B cell (primary cell): ENCODE measurements at regions not wholly inside any gene's neighbourhood (a gene's known extent, or its start where the extent isn't known, plus 50 kb on each side); places are given as distances from the start of the nearest gene placed in this dataset.

Experiments used
- ATAC-seq: fragments of 200-7000 bp; cut with Tn5 transposase; one replicate; pipeline ENCODE4 v1.10.0; 2021; ENCODE audit warnings: low read depth, mild to moderate bottlenecking, moderate number of reproducible peaks, moderate library complexity
- CTCF ChIA-PET: fragments of 350-600 bp; sonication (Branson Sonifier 250); formaldehyde crosslinking; loops from one replicate; lab custom pipeline; 2021; ENCODE audit warnings: antibody characterized with exemption, inconsistent platforms; lab: Charles Lee
- POLR2A ChIA-PET: fragments of 350-600 bp; sonication (Branson Sonifier 250); formaldehyde crosslinking; loops from one replicate; lab custom pipeline; 2021; ENCODE audit warnings: antibody characterized with exemption; lab: Charles Lee
- DNase-seq: peaks from one replicate; pipeline ENCODE4 v3.0.0; 2013
- H2AFZ ChIP-seq: 2 replicates; pipeline ENCODE4 v1.6.1; 2012; ENCODE audit warnings: mild to moderate bottlenecking, low read depth, low read length; ENCODE audit not compliant: insufficient read depth, poor library complexity, severe bottlenecking
- H3K27ac ChIP-seq, 2 donors: 1 replicate in 1 of 2; 2 replicates in 1 of 2; pipeline ENCODE4 v1.5.1; 2012 to 2013; ENCODE audit warnings: low read length in 2 of 2, mild to moderate bottlenecking in 2 of 2, moderate library complexity in 1 of 2
- H3K27me3 ChIP-seq, 4 experiments: fragments of 200-600 bp in 1 of 4; sonication (generic) in 1 of 4; replicated peaks in 1 of 4; 1 replicate in 2 of 4; 2 replicates in 2 of 4; pipeline versions ENCODE4 v1.6.1 to v1.7.0; 2013 to 2016; ENCODE audit warnings: low read length in 3 of 4, mild to moderate bottlenecking in 2 of 4, mixed read lengths in 1 of 4, moderate library complexity in 1 of 4; ENCODE audit not compliant: insufficient read depth in 4 of 4, control insufficient read depth in 3 of 4; ENCODE audit errors: control extremely low read depth in 1 of 4
- H3K36me3 ChIP-seq, 2 experiments: replicated peaks in 1 of 2; 1 replicate in 1 of 2; 2 replicates in 1 of 2; pipeline versions ENCODE4 v1.6.1 to v1.7.1; 2013; ENCODE audit warnings: low read length in 1 of 2; ENCODE audit not compliant: insufficient read depth in 2 of 2, control insufficient read depth in 1 of 2; ENCODE audit errors: control extremely low read depth in 1 of 2, extremely low read depth in 1 of 2
- H3K4me1 ChIP-seq, 2 donors: fragments of 200-600 bp in 1 of 2; sonication (generic) in 1 of 2; 1 replicate in 1 of 2; 2 replicates in 1 of 2; pipeline versions ENCODE4 v1.5.1 to v1.6.1; 2013 to 2017; ENCODE audit warnings: low read length in 2 of 2; ENCODE audit not compliant: control insufficient read depth in 2 of 2, insufficient read depth in 2 of 2
- H3K4me2 ChIP-seq: replicated peaks from 2 replicates; pipeline ENCODE3; 2012; ENCODE audit warnings: mild to moderate bottlenecking, low read depth, low read length; ENCODE audit not compliant: poor library complexity, severe bottlenecking
- H3K4me3 ChIP-seq, 5 experiments: fragments of 200-600 bp in 1 of 5; sonication (generic) in 1 of 5; 1 replicate in 3 of 5; 2 replicates in 2 of 5; pipeline versions ENCODE4 v1.5.1 to v1.7.0; 2011 to 2016; ENCODE audit warnings: low read length in 4 of 5, mild to moderate bottlenecking in 4 of 5, low read depth in 2 of 5, control low read depth in 1 of 5, moderate library complexity in 1 of 5; ENCODE audit not compliant: insufficient read depth in 1 of 5; ENCODE audit errors: control extremely low read depth in 1 of 5, extremely low read depth in 1 of 5
- H3K79me2 ChIP-seq: fragments of 200-600 bp; sonication (generic); one replicate; pipeline ENCODE4 v1.6.0; 2016; ENCODE audit warnings: low read length; ENCODE audit not compliant: control insufficient read depth, insufficient read depth
- H3K9ac ChIP-seq: fragments of 200-600 bp; sonication (generic); 2 replicates; pipeline ENCODE4 v1.6.1; 2017; ENCODE audit warnings: mild to moderate bottlenecking, low read length, moderate library complexity
- H3K9me3 ChIP-seq, 3 donors: one replicate each; pipeline versions ENCODE4 v1.6.1 to v1.7.1; 2013; ENCODE audit warnings: low read length in 2 of 3; ENCODE audit not compliant: control insufficient read depth in 2 of 3, insufficient read depth in 1 of 3; ENCODE audit errors: control extremely low read depth in 1 of 3
- H4K20me1 ChIP-seq: 2 replicates; pipeline ENCODE4 v1.6.0; 2012; ENCODE audit warnings: mild to moderate bottlenecking, low read length; ENCODE audit not compliant: insufficient read depth, control insufficient read depth, poor library complexity, severe bottlenecking
- H3K27ac Mint-ChIP-seq: one replicate; pipeline ENCODE4 v1.8.0; 2021; ENCODE audit warnings: mixed read lengths
- H3K27me3 Mint-ChIP-seq: one replicate; pipeline ENCODE4 v1.8.0; 2021; ENCODE audit warnings: mixed read lengths
- H3K4me1 Mint-ChIP-seq: one replicate; pipeline ENCODE4 v1.8.0; 2021; ENCODE audit warnings: mixed read lengths
- H3K4me3 Mint-ChIP-seq: one replicate; pipeline ENCODE4 v1.8.0; 2021; ENCODE audit warnings: mixed read lengths
- H3K9me3 Mint-ChIP-seq: one replicate; pipeline ENCODE4 v1.8.0; 2022; ENCODE audit warnings: mixed read lengths; ENCODE audit not compliant: insufficient read depth
- CTCF ChIP-seq: fragments of 200-600 bp; IDR thresholded peaks from one replicate; pipeline ENCODE4 v1.8.0; 2022; ENCODE audit warnings: antibody characterized with exemption, mild to moderate bottlenecking
- EZH2 ChIP-seq: IDR thresholded peaks from 2 replicates; pipeline ENCODE4 v1.6.1; 2012; ENCODE audit warnings: borderline replicate concordance, low read depth, mild to moderate bottlenecking, moderate library complexity, low read length; ENCODE audit not compliant: insufficient read depth, poor library complexity, severe bottlenecking
- WGBS: methylation state at CpG from one replicate; pipeline ENCODE4 v1.1.5; 2013; ENCODE audit warnings: missing lambda C conversion rate; ENCODE audit not compliant: insufficient coverage; 5-methylcytosine and 5-hydroxymethylcytosine counted together
- intact Hi-C: fragments of 100-400 bp; cut with micrococcal nuclease; formaldehyde crosslinking; loops from one replicate; pipeline ENCODE4 v1.10.0; 2022

- WGBS = 67% methylated on average over 1 of the region's 1 CpG
- no peaks in the 10 kb centered on the region for H3K4me1 ChIP-seq
- no peaks in the 10 kb centered on the region for H3K4me1 Mint-ChIP-seq
- peaks cover 6% of the 10 kb centered on the region for H3K9me3 Mint-ChIP-seq
- no peak overlapping the region for H3K4me3 Mint-ChIP-seq
- no peaks in the 10 kb centered on the region for H3K27me3 ChIP-seq
- ChIA-PET POLR2A (no interaction called here), CTCF (no interaction called here)
- H4K20me1 ChIP-seq = no peaks in the 10 kb centered on the region
- H3K79me2 ChIP-seq = no peaks in the 10 kb centered on the region
- H3K36me3 ChIP-seq = no peaks in the 10 kb centered on the region
- H3K4me3 ChIP-seq = no peak overlapping the region
- no peak overlapping the region for H3K9ac ChIP-seq
- intact Hi-C loops = no loop called here
- peaks cover 1% of the 10 kb centered on the region for H3K27me3 Mint-ChIP-seq
- DNase-seq (no peak), ATAC-seq (no peak)
- no peak overlapping the region for H3K4me2 ChIP-seq
- no peaks in the 10 kb centered on the region for H3K9me3 ChIP-seq
- H3K27ac Mint-ChIP-seq = no peak overlapping the region
- no peak overlapping the region for H3K27ac ChIP-seq
- TF ChIP-seq EZH2 (no peak), CTCF (no peak)
- no peak overlapping the region for H2AFZ ChIP-seq
These were observed 313.5 kb downstream of the ZNF326 start for GRCh38 chr1:90308421-90308820.

GRCh38 chr1:90305577-90305976 is 310.7 kb downstream of the ZNF326 start:
- CTCF ChIA-PET = no interaction called here
- no peak overlapping the region for H3K27ac Mint-ChIP-seq

More at GRCh38 chr1:90305577-90305976, 310.7 kb downstream of the ZNF326 start:
- Histone ChIP-seq H4K20me1 (no peaks in the 10 kb centered on the region), H3K9ac (no peak overlapping the region), H3K9me3 (no peaks in the 10 kb centered on the region), H3K4me2 (no peak overlapping the region), H3K27ac (no peak overlapping the region), H3K79me2 (no peaks in the 10 kb centered on the region), H3K36me3 (no peaks in the 10 kb centered on the region), H3K4me1 (no peaks in the 10 kb centered on the region), H3K4me3 (no peak overlapping the region), H2AFZ (no peak overlapping the region), H3K27me3 (no peaks in the 10 kb centered on the region)
- Mint-ChIP-seq H3K4me3 (no peak overlapping the region), H3K4me1 (no peaks in the 10 kb centered on the region), H3K27me3 (peaks cover 3% of the 10 kb centered on the region), H3K9me3 (peaks cover 6% of the 10 kb centered on the region)
- DNase-seq (no peak), ATAC-seq (no peak)
- intact Hi-C loops = no loop called here
- TF ChIP-seq EZH2 (no peak), CTCF (no peak)
- POLR2A ChIA-PET = no interaction called here
